Neural cell (in vitro differentiated cells): ENCODE measurements at regions not wholly inside any gene's neighbourhood (a gene's known extent, or its start where the extent isn't known, plus 50 kb on each side); places are given as distances from the start of the nearest gene placed in this dataset.

Experiments
- CTCF ChIP-seq: fragments of 450-650 bp; IDR thresholded peaks from 2 replicates; pipeline ENCODE4 v1.5.1; 2014; ENCODE audit warnings: antibody characterized with exemption, mild to moderate bottlenecking, moderate library complexity; ENCODE audit not compliant: poor library complexity, severe bottlenecking
- EZH2 ChIP-seq: fragments of 200-600, 300-800 bp; shearing (Covaris generic), sonication (generic); IDR thresholded peaks from 2 replicates; pipeline ENCODE4 v1.6.1; 2014; ENCODE audit warnings: antibody characterized with exemption, low read length, borderline replicate concordance, mild to moderate bottlenecking; ENCODE audit not compliant: insufficient read depth, poor library complexity, severe bottlenecking
- MXI1 ChIP-seq: fragments of 450-650 bp; conservative IDR thresholded peaks from 2 replicates; pipeline ENCODE4 v1.6.1; 2014; ENCODE audit warnings: antibody characterized with exemption, mild to moderate bottlenecking; ENCODE audit not compliant: poor library complexity, severe bottlenecking
- POLR2AphosphoS5 ChIP-seq: IDR thresholded peaks from 2 replicates; pipeline ENCODE4 v1.6.1; 2012
- TAF1 ChIP-seq: IDR thresholded peaks from 2 replicates; pipeline ENCODE4 v1.6.1; 2012; ENCODE audit warnings: low read depth
- TF ChIP-seq, protein P1 (sequence below): IDR thresholded peaks from 2 replicates; pipeline ENCODE4 v1.6.1; 2012; ENCODE audit warnings: borderline replicate concordance

DNA sequence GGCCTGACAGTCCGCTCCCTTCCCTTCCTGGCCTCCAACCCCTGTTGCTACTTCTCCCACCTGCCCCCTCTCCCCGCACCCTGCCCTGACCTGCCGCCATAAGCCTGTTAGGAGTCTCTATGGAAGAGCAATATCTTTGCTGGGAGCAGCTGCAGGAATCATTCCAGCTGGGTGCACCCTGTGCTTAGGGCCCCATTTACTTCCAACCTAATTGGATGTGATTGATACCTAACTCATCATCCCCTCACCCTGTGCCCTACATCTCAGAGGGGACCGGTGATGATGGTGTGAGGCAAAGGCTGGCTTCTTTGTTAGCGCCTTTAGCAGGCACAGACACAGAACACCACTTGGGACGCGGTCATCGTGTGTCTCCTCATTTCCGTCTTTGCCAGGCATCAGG lies 80.0 kb upstream of the FAM180A start:
- TF ChIP-seq CTCF, result no peak
- TF ChIP-seq, protein P1, sequence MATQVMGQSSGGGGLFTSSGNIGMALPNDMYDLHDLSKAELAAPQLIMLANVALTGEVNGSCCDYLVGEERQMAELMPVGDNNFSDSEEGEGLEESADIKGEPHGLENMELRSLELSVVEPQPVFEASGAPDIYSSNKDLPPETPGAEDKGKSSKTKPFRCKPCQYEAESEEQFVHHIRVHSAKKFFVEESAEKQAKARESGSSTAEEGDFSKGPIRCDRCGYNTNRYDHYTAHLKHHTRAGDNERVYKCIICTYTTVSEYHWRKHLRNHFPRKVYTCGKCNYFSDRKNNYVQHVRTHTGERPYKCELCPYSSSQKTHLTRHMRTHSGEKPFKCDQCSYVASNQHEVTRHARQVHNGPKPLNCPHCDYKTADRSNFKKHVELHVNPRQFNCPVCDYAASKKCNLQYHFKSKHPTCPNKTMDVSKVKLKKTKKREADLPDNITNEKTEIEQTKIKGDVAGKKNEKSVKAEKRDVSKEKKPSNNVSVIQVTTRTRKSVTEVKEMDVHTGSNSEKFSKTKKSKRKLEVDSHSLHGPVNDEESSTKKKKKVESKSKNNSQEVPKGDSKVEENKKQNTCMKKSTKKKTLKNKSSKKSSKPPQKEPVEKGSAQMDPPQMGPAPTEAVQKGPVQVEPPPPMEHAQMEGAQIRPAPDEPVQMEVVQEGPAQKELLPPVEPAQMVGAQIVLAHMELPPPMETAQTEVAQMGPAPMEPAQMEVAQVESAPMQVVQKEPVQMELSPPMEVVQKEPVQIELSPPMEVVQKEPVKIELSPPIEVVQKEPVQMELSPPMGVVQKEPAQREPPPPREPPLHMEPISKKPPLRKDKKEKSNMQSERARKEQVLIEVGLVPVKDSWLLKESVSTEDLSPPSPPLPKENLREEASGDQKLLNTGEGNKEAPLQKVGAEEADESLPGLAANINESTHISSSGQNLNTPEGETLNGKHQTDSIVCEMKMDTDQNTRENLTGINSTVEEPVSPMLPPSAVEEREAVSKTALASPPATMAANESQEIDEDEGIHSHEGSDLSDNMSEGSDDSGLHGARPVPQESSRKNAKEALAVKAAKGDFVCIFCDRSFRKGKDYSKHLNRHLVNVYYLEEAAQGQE, result no peak
- no peak for TF ChIP-seq EZH2
- TF ChIP-seq MXI1, result no peak
- no peak for TF ChIP-seq POLR2AphosphoS5
- TF ChIP-seq TAF1, result no peak
